ENCODE measurements at regions not wholly inside any gene's neighbourhood (a gene's known extent, or its start where the extent isn't known, plus 50 kb on each side); places are given as distances from the start of the nearest gene placed in this dataset.
"Not testable (repeated sequence)": the region's sequence is repeated elsewhere in the genome, so short reads cannot be mapped to it uniquely, and the experiment has no call there.

DNA sequence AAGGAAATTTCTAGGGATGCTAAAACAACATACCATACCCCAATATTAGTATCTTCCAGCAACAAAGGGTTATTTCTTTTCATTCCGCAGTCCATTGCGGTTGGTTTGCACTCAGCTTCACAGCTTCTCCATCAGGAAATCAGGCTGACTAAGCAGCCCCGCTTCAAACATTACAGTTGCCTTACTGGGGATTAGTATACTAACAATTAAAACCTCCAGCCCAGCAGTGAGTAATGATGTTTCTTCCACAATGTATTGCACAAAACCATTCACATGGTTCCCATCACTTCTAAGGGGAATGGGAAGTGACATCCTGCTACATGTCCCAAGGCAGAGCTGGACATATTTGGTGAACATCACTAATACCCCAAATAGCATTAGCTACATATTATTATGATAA is 1384.9 kb downstream of the CDH8 start:
- TF ChIP-seq, protein P1, sequence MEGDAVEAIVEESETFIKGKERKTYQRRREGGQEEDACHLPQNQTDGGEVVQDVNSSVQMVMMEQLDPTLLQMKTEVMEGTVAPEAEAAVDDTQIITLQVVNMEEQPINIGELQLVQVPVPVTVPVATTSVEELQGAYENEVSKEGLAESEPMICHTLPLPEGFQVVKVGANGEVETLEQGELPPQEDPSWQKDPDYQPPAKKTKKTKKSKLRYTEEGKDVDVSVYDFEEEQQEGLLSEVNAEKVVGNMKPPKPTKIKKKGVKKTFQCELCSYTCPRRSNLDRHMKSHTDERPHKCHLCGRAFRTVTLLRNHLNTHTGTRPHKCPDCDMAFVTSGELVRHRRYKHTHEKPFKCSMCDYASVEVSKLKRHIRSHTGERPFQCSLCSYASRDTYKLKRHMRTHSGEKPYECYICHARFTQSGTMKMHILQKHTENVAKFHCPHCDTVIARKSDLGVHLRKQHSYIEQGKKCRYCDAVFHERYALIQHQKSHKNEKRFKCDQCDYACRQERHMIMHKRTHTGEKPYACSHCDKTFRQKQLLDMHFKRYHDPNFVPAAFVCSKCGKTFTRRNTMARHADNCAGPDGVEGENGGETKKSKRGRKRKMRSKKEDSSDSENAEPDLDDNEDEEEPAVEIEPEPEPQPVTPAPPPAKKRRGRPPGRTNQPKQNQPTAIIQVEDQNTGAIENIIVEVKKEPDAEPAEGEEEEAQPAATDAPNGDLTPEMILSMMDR (IDR thresholded peaks at IDR 0.05): no peak
- TF ChIP-seq POLR2AphosphoS5 (IDR thresholded peaks at IDR 0.05) (no peak), EP300 (IDR thresholded peaks at IDR 0.05) (no peak), POLR2A (IDR thresholded peaks at IDR 0.05) (no peak)
- Histone ChIP-seq H3K27me3 (no peaks in the 10 kb centered on the region), H3K27ac (no peak overlapping the region), H3K4me1 (no peaks in the 10 kb centered on the region), H3K9me3 (no peaks in the 10 kb centered on the region), H3K4me3 (no peak overlapping the region), H3K36me3 (no peaks in the 10 kb centered on the region)
- intact Hi-C loops (cut with DNase I; ENCODE audit: low total_unique reads): no loop called here
- no peak for DNase-seq
- 84 to 92% (median 89%) methylated on average over 3 of the region's 3 CpGs for WGBS, 5 donors

DNA sequence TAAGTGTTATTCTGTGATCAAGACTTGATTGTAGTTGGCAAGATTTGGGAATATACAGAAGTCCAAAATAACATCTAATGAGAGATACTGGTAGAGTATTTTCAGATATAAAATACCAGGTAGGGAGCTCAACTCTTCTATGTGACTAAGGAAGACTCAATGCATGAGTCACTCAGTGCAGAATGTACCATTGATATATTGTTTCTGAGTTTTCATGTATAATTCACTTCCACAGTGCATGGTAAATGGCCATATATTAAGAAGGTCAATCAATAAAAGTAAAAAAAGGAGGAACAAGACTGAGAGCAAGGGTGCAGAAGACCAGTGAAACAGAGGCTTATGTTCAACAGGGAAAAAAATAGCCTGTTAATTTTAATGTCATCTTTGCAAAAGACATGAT is 1387.9 kb downstream of the CDH8 start:
- H3K4me1 ChIP-seq: no peaks in the 10 kb centered on the region
- H3K27ac ChIP-seq: no peak overlapping the region
- TF ChIP-seq POLR2AphosphoS5 (IDR thresholded peaks at IDR 0.05) (no peak), POLR2A (IDR thresholded peaks at IDR 0.05) (no peak), EP300 (IDR thresholded peaks at IDR 0.05) (no peak)
- TF ChIP-seq, protein P1 (IDR thresholded peaks at IDR 0.05): no peak
- no peaks in the 10 kb centered on the region for H3K36me3 ChIP-seq
- H3K27me3 ChIP-seq: no peaks in the 10 kb centered on the region
- H3K9me3 ChIP-seq: no peaks in the 10 kb centered on the region
- no peak for DNase-seq
- no peak overlapping the region for H3K4me3 ChIP-seq
- intact Hi-C loops (cut with DNase I; ENCODE audit: low total_unique reads): no loop called here

DNA sequence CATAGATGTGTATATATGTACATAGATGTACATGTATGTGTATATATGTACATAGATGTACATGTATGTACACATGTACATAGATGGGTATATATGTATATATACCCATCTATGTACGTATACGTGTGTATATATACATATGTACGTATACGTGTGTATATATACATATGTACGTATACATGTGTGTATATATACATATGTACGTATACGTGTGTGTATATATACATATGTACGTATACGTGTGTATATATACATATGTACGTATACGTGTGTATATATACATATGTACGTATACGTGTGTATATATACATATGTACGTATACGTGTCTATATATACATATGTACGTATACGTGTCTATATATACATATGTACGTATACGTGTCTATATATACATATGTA is 1388.8 kb downstream of the CDH8 start:
- DNase-seq; intact Hi-C loops (cut with DNase I; ENCODE audit: low total_unique reads): not testable (repeated sequence)
- 81 to 93% (median 85%) methylated on average over 19 of the region's 19 CpGs for WGBS, 5 donors

DNA sequence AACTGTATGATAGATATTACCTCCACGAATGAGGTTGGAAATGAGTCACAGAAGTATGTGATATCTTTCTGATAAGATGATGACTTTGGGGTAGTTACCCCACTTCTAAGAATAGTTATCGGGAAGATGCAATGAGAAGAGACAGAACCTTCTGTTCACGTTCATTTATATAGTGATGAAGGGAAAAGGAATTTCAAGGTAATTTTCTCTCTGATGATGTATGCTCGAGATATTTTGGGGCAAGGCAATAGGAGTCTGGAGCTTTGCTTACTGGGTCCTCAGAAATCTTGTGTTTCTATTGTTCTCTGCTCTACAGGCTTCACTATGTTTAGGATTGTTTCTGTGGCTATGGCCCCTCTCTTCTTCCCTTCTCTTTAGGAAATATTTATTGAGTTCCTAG is 1389.6 kb downstream of the CDH8 start:
- WGBS, 5 donors: 85 to 91% (median 87%) methylated on average over 4 of the region's 4 CpGs
- H3K4me3 ChIP-seq: no peak overlapping the region
- no peak overlapping the region for H3K27ac ChIP-seq
- intact Hi-C loops (cut with DNase I; ENCODE audit: low total_unique reads): no loop called here
- DNase-seq: no peak
- TF ChIP-seq POLR2A (IDR thresholded peaks at IDR 0.05) (no peak), EP300 (IDR thresholded peaks at IDR 0.05) (no peak), POLR2AphosphoS5 (IDR thresholded peaks at IDR 0.05) (no peak)
- TF ChIP-seq, protein P1 (IDR thresholded peaks at IDR 0.05): no peak
- H3K4me1 ChIP-seq: no peaks in the 10 kb centered on the region
- H3K9me3 ChIP-seq: no peaks in the 10 kb centered on the region
- H3K27me3 ChIP-seq: no peaks in the 10 kb centered on the region
- H3K36me3 ChIP-seq: no peaks in the 10 kb centered on the region

More for the DNA sequence above, 1388.8 kb downstream of the CDH8 start:
- H3K27me3 ChIP-seq, H3K4me1 ChIP-seq, H3K36me3 ChIP-seq, H3K9me3 ChIP-seq, H3K4me3 ChIP-seq, H3K27ac ChIP-seq: not testable (repeated sequence)

DNA sequence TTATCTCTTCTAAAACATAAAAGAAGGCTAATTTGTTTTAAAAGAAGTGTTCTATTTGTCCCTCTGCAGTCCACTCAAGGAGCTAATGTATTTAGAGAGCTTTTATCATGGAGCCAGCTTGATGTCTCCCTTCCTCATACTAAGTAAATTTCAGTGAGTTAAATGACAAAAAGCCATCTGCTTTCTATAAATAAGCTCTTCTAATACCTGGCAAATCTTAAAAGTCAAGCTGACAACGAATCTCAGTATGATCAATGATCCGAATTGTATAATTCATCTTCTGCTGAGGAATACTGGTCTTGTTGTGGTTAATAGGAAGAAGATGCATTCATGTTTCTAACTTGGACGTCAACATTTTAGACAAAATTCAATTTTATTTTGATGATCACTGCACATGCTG is 1390.7 kb downstream of the CDH8 start:
- Histone ChIP-seq H3K4me3 (no peak overlapping the region), H3K4me1 (no peaks in the 10 kb centered on the region), H3K27ac (no peak overlapping the region), H3K36me3 (no peaks in the 10 kb centered on the region), H3K27me3 (no peaks in the 10 kb centered on the region), H3K9me3 (peaks cover 0 to 5% (median 0%) of the 10 kb centered on the region in 4 donors)
- DNase-seq: no peak
- TF ChIP-seq POLR2AphosphoS5 (IDR thresholded peaks at IDR 0.05) (no peak), POLR2A (IDR thresholded peaks at IDR 0.05) (no peak), EP300 (IDR thresholded peaks at IDR 0.05) (no peak)
- TF ChIP-seq, protein P1 (IDR thresholded peaks at IDR 0.05): no peak
- 65 to 76% (median 68%) methylated on average over 3 of the region's 3 CpGs for WGBS, 5 donors
- intact Hi-C loops (cut with DNase I; ENCODE audit: low total_unique reads): no loop called here

Data from stomach (tissue), 8 donors.